Neural crest cell (in vitro differentiated cells): ENCODE measurements at regions not wholly inside any gene's neighbourhood (a gene's known extent, or its start where the extent isn't known, plus 50 kb on each side); places are given as distances from the start of the nearest gene placed in this dataset.

ENCODE experiments used
- DNase-seq: peaks from one replicate; pipeline ENCODE4 v3.0.0; 2021; ENCODE audit warnings: low read depth, mixed read lengths, low spot score
- H3K27ac Mint-ChIP-seq: one replicate; pipeline ENCODE4 v1.8.0; 2021; ENCODE audit warnings: mild to moderate bottlenecking, mixed read lengths; ENCODE audit not compliant: unreplicated experiment
- H3K27me3 Mint-ChIP-seq: 2 replicates; pipeline ENCODE4 v1.8.0; 2021; ENCODE audit warnings: low read depth, mild to moderate bottlenecking, mixed read lengths
- H3K36me3 Mint-ChIP-seq: 2 replicates; pipeline ENCODE4 v1.8.0; 2021; ENCODE audit warnings: low read depth, mild to moderate bottlenecking, mixed read lengths
- H3K4me1 Mint-ChIP-seq: 2 replicates; pipeline ENCODE4 v1.8.0; 2021; ENCODE audit warnings: mixed read lengths
- H3K4me3 Mint-ChIP-seq: one replicate; pipeline ENCODE4 v1.8.0; 2021; ENCODE audit warnings: mild to moderate bottlenecking, mixed read lengths
- H3K9me3 Mint-ChIP-seq: 2 replicates; pipeline ENCODE4 v1.8.0; 2021; ENCODE audit warnings: mixed read lengths
- TF ChIP-seq, protein P1 (sequence below): fragments of 200-600 bp; sonication (generic); conservative IDR thresholded peaks from 2 replicates; pipeline ENCODE4 v1.5.0; 2021; ENCODE audit warnings: antibody characterized with exemption, mild to moderate bottlenecking

GRCh38 chr19:31018936-31019335 lies 330.3 kb downstream of the TSHZ3 start:
- Mint-ChIP-seq H3K9me3 (peaks cover 5% of the 10 kb centered on the region), H3K4me3 (no peak overlapping the region), H3K36me3 (no peaks in the 10 kb centered on the region), H3K27ac (no peak overlapping the region), H3K4me1 (no peaks in the 10 kb centered on the region), H3K27me3 (peaks cover 6% of the 10 kb centered on the region)
- DNase-seq: no peak
- TF ChIP-seq, protein P1, sequence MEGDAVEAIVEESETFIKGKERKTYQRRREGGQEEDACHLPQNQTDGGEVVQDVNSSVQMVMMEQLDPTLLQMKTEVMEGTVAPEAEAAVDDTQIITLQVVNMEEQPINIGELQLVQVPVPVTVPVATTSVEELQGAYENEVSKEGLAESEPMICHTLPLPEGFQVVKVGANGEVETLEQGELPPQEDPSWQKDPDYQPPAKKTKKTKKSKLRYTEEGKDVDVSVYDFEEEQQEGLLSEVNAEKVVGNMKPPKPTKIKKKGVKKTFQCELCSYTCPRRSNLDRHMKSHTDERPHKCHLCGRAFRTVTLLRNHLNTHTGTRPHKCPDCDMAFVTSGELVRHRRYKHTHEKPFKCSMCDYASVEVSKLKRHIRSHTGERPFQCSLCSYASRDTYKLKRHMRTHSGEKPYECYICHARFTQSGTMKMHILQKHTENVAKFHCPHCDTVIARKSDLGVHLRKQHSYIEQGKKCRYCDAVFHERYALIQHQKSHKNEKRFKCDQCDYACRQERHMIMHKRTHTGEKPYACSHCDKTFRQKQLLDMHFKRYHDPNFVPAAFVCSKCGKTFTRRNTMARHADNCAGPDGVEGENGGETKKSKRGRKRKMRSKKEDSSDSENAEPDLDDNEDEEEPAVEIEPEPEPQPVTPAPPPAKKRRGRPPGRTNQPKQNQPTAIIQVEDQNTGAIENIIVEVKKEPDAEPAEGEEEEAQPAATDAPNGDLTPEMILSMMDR: no peak

DNA sequence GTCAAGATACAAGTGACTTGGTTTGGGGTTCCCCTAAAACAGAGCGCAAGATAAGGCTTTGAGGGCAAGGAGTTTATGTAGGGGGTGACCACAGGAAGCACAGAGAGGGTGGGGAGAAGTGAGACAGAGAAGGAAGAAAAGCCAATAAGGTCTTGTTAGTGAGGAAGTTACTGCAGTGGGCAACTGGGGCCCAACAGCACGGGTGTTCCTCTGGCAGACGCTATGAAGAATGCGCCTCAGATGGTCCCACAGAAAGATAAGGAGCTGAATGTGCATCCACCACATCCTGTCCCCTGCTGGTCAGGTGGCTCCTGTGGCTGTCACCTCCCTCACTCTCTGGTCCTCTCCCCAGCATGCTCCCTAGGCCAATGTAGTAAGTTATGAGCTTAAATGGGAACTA lies 333.5 kb downstream of the TSHZ3 start:
- Mint-ChIP-seq H3K27me3 (peaks cover 6% of the 10 kb centered on the region), H3K27ac (no peak overlapping the region), H3K9me3 (peaks cover 2% of the 10 kb centered on the region), H3K4me1 (no peaks in the 10 kb centered on the region), H3K4me3 (no peak overlapping the region), H3K36me3 (no peaks in the 10 kb centered on the region)
- TF ChIP-seq, protein P1: no peak
- DNase-seq: no peak

DNA sequence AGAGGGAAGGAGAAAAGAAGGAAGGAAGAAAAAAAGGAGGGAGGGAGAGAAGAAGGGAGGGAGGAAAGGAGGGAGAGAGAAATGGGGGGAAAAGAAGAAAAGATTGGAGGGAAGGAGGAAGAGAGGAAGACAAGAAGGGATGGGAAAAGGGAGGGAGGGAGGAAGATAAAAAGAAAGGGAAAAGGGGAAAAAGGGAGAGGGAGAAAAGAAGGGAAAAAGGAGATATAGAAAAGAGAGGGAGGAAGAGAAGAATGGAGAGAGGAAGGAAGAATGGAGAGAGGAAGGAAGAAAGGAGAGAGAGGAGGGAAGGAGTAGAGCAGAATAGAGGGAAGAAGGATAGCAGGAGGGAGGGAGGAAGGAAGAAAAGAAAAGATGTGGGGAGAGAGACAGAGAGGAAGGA lies 334.6 kb downstream of the TSHZ3 start:
- Mint-ChIP-seq H3K27me3 (peaks cover 6% of the 10 kb centered on the region), H3K4me3 (no peak overlapping the region), H3K4me1 (no peaks in the 10 kb centered on the region)

DNA sequence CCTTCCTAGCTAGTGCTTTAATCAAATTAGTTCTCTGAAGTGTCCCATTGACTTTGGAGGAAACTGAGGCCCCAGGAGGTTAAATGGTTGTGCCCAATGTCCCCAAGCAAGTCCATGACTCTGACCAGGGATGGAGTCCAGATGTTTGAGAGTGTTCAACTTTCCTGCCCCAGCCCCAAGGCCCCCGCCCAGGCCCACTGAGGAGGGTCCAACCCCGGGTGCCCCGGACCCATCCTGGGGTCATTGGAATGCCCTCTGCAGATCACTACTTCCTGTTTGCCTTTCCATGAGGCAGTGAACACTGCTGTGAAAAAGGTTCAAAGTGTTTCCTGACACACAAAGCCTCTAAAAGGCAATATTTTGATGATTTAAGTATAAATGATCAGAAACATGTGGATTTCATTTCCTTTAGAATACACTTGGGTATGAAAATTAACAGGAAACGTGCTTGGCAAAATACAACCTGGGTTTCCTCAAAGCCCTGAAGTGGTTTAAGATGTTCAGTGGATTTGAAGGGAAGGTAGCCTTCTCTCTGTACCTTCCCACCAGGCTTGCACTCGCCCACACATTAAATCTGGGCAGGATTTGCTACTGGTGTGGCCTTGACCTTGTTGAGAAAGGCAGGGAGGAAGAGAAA lies 335.7 kb downstream of the TSHZ3 start:
- DNase-seq: no peak
- H3K27me3 Mint-ChIP-seq: peaks cover 6% of the 10 kb centered on the region
- H3K27ac Mint-ChIP-seq: no peak overlapping the region
- H3K4me3 Mint-ChIP-seq: no peak overlapping the region
- no peaks in the 10 kb centered on the region for H3K36me3 Mint-ChIP-seq
- peaks cover 2% of the 10 kb centered on the region for H3K9me3 Mint-ChIP-seq
- TF ChIP-seq, protein P1: no peak
- H3K4me1 Mint-ChIP-seq: no peaks in the 10 kb centered on the region

More for the DNA sequence above, 334.6 kb downstream of the TSHZ3 start:
- no peak for DNase-seq
- peaks cover 2% of the 10 kb centered on the region for H3K9me3 Mint-ChIP-seq
- TF ChIP-seq, protein P1: no peak
- H3K36me3 Mint-ChIP-seq: no peaks in the 10 kb centered on the region
- H3K27ac Mint-ChIP-seq: no peak overlapping the region

GRCh38 chr19:31002518-31003244 lies 346.6 kb downstream of the TSHZ3 start:
- Mint-ChIP-seq H3K27me3 (peaks cover 26% of the 10 kb centered on the region), H3K27ac (no peak overlapping the region), H3K36me3 (no peaks in the 10 kb centered on the region), H3K4me3 (no peak overlapping the region), H3K9me3 (no peaks in the 10 kb centered on the region), H3K4me1 (no peaks in the 10 kb centered on the region)
- no peak for DNase-seq
- TF ChIP-seq, protein P1: no peak
